ENCODE measurements at regions not wholly inside any gene's neighbourhood (a gene's known extent, or its start where the extent isn't known, plus 50 kb on each side); places are given as distances from the start of the nearest gene placed in this dataset.

GRCh38 chr15:95937128-95937528, 393.4 kb upstream of the NR2F2 start:
- Histone ChIP-seq H3K27me3 (ENCODE audit: insufficient read depth, poor library complexity, severe bottlenecking) (no peaks in the 10 kb centered on the region), H3K4me1 (ENCODE audit: insufficient read depth, poor library complexity, severe bottlenecking) (no peaks in the 10 kb centered on the region), H3K4me3 (ENCODE audit: severe bottlenecking) (no peak overlapping the region), H3K9me3 (ENCODE audit: severe bottlenecking) (no peaks in the 10 kb centered on the region), H3K36me3 (ENCODE audit: low read depth) (no peaks in the 10 kb centered on the region), H3K27ac (ENCODE audit: poor library complexity, severe bottlenecking) (no peak overlapping the region)
- no peak for TF ChIP-seq CTCF (IDR thresholded peaks at IDR 0.05; ENCODE audit: poor library complexity, severe bottlenecking)
- DNase-seq (ENCODE audit: low spot score) (no peak), ATAC-seq (ENCODE audit: low read depth) (no peak)

GRCh38 chr15:95940431-95940985, 390.0 kb upstream of the NR2F2 start:
- H3K27me3 ChIP-seq (ENCODE audit: insufficient read depth, poor library complexity, severe bottlenecking): no peaks in the 10 kb centered on the region
- no peaks in the 10 kb centered on the region for H3K4me1 ChIP-seq (ENCODE audit: insufficient read depth, poor library complexity, severe bottlenecking)
- H3K27ac ChIP-seq (ENCODE audit: poor library complexity, severe bottlenecking): no peak overlapping the region
- H3K9me3 ChIP-seq (ENCODE audit: severe bottlenecking): no peaks in the 10 kb centered on the region
- H3K36me3 ChIP-seq (ENCODE audit: low read depth): no peaks in the 10 kb centered on the region
- TF ChIP-seq CTCF (IDR thresholded peaks at IDR 0.05; ENCODE audit: poor library complexity, severe bottlenecking): no peak
- DNase-seq (ENCODE audit: low spot score): no peak
- ATAC-seq (ENCODE audit: low read depth): no peak
- no peak overlapping the region for H3K4me3 ChIP-seq (ENCODE audit: severe bottlenecking)

- Histone ChIP-seq H3K4me1 (ENCODE audit: insufficient read depth, poor library complexity, severe bottlenecking) (no peaks in the 10 kb centered on the region), H3K27me3 (ENCODE audit: insufficient read depth, poor library complexity, severe bottlenecking) (no peaks in the 10 kb centered on the region), H3K4me3 (ENCODE audit: severe bottlenecking) (no peak overlapping the region), H3K27ac (ENCODE audit: poor library complexity, severe bottlenecking) (no peak overlapping the region), H3K9me3 (ENCODE audit: severe bottlenecking) (no peaks in the 10 kb centered on the region), H3K36me3 (ENCODE audit: low read depth) (no peaks in the 10 kb centered on the region)
- DNase-seq (ENCODE audit: low spot score): no peak
- no peak for ATAC-seq (ENCODE audit: low read depth)
- no peak for TF ChIP-seq CTCF (IDR thresholded peaks at IDR 0.05; ENCODE audit: poor library complexity, severe bottlenecking)
These were observed 386.3 kb upstream of the NR2F2 start for GRCh38 chr15:95944193-95944592.

DNA sequence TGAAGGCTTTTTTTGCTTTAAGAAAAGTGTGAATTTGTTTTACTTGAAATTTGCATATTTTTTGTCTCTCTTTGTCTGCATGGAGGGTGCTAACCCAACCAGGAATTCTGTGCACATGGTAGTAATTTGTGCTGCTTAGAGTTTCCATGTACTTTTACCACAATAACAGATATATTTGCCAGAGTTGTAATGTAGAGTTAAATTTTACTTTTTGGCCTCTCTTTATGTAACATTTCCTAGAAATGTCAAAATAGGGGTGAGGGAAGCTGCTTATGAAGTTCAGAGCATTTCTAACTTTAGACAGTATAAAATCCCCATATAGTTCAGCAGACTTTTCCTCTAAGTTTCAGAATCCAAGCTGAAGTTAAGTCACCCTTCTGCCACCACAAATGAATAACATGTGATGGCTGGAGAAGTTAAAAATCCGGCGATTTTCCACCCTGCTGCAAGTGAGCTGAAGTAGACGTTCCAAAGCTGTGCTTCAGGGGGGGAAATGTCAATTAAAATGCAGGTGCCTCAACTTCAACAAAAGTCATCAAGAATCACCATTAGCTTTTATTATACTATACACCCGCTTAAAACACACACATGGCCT, 385.7 kb upstream of the NR2F2 start:
- Histone ChIP-seq H3K4me1 (ENCODE audit: insufficient read depth, poor library complexity, severe bottlenecking) (no peaks in the 10 kb centered on the region), H3K27me3 (ENCODE audit: insufficient read depth, poor library complexity, severe bottlenecking) (no peaks in the 10 kb centered on the region), H3K27ac (ENCODE audit: poor library complexity, severe bottlenecking) (no peak overlapping the region), H3K4me3 (ENCODE audit: severe bottlenecking) (no peak overlapping the region), H3K9me3 (ENCODE audit: severe bottlenecking) (no peaks in the 10 kb centered on the region), H3K36me3 (ENCODE audit: low read depth) (no peaks in the 10 kb centered on the region)
- no peak for TF ChIP-seq CTCF (IDR thresholded peaks at IDR 0.05; ENCODE audit: poor library complexity, severe bottlenecking)
- no peak for ATAC-seq (ENCODE audit: low read depth)
- DNase-seq (ENCODE audit: low spot score): no peak

GRCh38 chr15:95946241-95946640, 384.3 kb upstream of the NR2F2 start:
- TF ChIP-seq CTCF (IDR thresholded peaks at IDR 0.05; ENCODE audit: poor library complexity, severe bottlenecking): no peak
- DNase-seq (ENCODE audit: low spot score) (no peak), ATAC-seq (ENCODE audit: low read depth) (no peak)
- H3K36me3 ChIP-seq (ENCODE audit: low read depth): no peaks in the 10 kb centered on the region
- no peaks in the 10 kb centered on the region for H3K4me1 ChIP-seq (ENCODE audit: insufficient read depth, poor library complexity, severe bottlenecking)
- no peak overlapping the region for H3K4me3 ChIP-seq (ENCODE audit: severe bottlenecking)
- H3K27me3 ChIP-seq (ENCODE audit: insufficient read depth, poor library complexity, severe bottlenecking): no peaks in the 10 kb centered on the region
- no peaks in the 10 kb centered on the region for H3K9me3 ChIP-seq (ENCODE audit: severe bottlenecking)
- H3K27ac ChIP-seq (ENCODE audit: poor library complexity, severe bottlenecking): no peak overlapping the region
